HG03520 (cell line): ENCODE measurements at regions not wholly inside any gene's neighbourhood (a gene's known extent, or its start where the extent isn't known, plus 50 kb on each side); places are given as distances from the start of the nearest gene placed in this dataset.

Experiments
- ATAC-seq: cut with Tn5 transposase; IDR thresholded peaks from one replicate; pipeline ENCODE4 v1.9.1; 2021; ENCODE audit warnings: mild to moderate bottlenecking, moderate library complexity; ENCODE audit not compliant: unreplicated experiment

DNA sequence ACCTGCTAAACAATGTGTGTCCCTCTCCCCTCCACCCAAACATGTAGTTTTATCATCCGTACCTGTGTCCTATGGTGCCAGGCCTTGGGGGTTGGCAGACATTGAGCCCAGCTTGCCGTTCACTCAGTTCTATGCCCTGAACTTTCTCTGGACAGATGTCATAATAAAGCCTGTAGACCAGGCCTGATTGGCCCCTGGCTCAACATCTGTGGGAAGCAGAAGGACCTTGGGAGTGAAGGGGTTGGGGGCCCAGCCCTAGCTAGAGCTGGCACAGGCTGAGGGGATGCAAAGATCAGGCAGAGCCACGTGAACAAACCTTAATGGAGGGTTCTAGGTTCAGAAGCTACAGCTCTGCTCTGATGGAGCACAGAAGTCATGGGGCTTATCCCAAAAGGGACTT is 600.6 kb downstream of the BUD13 start:
- ATAC-seq = no peak

DNA sequence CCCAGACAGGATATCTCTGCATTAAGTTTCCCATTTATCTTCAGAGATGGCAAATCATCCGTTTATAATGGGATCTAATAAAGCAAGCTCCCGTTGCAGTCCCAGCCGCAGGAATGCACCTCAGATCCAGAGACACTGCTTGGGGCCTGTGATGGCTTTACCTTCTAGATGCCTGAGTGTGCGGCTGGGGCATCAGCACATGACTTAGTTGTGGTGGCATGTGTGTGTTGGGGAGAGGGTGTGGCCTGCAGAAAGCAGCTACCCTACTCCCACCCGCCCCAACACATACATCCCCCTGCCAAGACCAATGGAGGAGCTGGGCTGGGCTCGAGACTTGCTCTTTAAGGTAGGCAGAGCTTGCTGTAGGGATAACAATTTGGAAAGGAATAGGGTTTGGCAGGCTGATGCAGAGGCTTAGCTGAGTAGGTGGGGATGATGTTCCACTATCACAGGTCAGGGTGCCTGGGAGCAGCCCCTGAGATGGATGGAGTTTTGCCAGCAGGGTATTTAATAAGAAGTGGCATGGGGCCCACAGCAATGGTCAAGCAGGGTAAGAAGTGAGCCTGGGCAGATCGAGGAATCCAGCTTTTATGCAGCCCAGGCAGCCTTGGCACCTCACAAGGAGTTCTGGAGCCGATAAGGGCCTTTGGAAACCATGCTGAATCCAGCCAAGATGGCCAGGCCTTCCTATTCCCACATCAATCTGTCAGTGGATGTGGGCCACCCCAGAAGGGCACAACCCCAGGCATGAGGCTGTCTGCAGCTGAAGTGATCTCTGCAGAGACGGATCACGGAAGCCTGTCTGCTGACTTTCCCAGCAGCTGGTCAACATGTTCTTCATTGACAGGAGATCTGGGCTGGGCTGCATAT is 601.3 kb downstream of the BUD13 start:
- no peak for ATAC-seq

DNA sequence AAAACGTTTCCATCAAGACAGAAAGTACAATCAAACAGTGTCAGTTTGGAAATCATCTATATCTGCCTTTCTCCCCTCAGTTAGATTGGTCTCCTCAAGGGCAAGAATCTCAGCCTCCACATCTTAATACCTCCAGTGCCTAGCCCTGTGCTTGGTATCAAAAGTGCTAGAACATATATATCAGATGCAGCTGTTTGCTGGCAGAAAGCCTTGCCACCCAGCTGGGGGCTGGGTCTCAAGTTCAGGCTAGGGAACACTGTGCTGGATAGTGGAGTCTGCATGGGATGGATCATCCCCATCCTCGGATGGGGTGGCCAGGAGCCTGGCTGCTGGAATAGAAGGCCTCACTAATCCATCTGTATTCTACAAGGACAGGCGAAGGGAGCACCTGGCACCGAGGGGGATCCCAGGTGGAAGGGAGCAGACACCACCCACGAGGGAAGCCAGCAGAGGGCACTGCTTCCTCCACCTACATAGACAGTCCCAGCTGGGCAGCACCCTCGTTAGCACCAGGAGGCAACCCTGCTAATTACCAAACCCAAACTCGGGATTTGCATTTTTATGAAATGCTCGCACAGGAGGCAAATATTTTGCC is 602.2 kb downstream of the BUD13 start:
- ATAC-seq = no peak

DNA sequence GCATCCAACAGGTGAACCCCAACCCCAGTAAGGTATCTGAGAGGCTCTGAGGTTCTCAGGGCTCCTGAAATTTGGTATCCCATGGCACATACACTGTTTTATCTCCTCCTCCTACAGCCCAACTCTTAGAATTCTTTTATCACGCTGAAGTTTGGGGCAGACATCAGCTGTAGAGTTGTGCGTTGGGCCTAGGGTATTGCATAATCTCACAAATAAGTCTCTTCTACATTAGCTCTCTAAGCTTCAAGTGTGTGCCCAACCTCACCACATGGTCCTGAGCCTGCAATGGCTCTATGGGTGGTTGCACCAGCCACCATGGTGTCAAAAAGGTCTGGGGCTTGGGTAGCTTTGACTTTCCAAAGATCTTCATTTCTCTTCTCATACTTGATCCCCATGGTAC is 603.0 kb downstream of the BUD13 start:
- no peak for ATAC-seq

DNA sequence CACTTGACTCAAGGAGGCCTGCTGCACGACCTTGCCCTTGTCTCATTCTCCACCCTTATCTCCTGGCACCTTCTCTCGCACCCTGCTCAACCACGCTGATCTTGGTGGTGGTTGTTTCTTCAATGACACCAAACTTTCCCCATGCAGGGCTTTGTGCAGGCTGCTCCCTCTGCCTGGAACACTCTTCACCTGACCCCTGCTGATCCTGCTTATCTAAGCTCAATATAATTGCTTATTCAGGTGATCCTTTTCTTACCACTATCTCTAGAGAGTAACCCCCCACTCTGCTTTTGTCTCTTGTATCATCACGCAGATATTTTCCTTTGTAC is 604.4 kb downstream of the BUD13 start:
- no peak for ATAC-seq

DNA sequence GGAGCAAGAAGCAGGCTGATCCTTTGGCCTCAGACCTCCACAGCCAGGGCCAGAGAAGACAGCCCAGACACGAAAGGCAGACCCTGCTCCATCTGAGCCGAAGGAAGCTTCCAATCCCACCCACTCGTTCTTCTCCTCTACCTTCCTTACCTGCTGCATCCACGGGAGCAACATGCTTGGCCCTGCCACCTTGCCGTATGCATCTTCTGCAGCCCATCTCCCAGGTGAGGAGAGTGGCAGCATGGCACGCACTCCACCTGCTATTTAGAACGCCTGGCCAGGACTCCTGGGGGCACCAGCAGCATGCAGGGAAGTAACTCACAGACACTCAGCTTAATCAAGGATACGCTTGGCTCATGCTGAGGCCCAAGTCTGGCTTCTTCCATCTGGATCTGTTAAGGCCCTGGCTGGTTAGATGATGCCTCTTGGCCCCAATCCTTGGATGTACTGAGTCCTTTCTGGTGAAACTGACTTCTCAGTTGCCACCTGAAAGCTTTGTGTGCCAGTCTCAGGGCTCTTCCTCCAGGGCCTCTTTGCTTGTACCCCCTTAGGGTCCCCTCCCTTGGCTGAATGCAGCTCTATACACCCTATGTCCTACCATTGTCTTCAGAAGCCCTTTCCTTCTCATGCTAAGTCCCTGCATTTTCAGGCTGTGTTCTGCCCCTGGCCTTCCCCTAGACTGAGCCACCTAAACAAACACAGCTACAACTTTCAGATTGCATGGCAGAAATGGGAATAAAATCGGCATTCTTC is 604.9 kb downstream of the BUD13 start:
- no peak for ATAC-seq

DNA sequence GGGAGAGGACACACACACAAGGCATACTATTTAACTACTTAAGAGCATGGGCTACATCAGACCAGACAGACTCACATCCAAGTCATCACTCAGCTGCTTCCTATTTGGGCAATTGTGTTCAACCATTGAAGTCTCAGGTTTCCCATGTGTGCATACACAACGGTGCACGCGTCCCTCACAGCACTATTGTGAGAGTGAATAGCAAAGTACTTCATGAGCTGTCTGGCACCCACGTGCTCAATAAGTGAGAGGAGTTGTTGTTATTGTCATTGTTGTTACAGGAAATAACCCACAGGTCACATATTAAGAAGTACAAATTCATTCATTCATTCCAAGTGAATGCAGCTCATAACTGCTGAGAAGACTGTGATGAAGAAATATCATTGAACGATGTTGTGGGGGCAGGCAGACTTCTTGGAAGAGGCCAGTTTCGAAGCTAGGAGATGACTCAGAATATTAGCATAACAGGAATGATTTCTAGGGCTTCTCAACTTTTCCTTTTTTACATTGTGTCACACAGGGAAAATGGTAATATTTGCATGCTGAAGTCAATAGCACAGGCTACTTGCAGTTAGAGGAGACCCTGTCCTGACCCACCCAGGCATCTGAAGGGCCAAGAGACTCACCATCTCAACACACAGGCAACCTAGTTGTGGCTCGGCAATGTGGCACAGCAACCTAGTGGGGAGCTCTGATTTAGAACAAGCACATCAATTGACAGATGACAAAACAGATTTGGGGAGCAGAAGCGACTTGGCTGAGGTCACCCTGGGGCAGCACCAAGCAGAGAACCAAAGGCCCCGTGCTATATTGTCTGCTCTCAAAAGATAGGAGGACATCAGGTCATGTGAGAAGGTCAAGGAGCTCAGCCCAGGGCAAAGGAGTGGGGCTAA is 606.0 kb downstream of the BUD13 start:
- no peak for ATAC-seq

DNA sequence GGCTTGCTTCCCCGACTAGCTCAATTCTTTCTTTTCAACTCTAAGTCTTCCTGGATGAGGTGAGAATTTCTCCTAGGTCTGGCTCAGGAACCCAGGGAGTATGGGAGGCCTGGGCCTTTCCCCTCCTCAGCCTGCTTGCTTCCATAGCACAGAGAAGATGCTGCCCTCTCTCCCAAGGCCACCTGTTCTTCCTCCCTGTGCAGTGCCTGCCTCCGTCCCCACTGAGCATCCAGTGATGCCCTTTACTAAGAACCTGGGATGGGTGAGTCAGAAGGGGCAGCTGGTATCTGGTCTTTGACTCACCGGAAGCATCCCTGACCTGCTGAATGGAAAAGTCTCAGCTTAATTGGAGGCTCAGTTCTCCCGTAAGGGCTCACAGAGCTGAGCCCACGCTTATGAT is 607.9 kb downstream of the BUD13 start:
- no peak for ATAC-seq

DNA sequence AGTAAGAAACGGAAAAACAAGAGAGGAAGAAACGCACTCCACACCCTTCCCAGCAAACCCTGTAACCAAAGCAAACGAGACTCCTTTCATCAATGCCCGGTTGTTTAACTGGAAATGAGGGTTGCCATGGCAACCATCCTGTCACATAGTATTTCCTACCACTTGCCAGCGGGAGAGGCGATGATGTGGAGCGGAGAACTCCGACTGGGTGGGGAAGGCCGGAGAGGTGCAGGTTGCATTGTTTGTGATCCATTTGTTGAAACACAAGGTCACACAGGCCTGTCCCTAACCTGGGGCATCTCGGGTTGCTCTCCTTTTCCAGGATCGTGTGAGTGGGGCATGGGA is 609.9 kb downstream of the BUD13 start:
- no peak for ATAC-seq

DNA sequence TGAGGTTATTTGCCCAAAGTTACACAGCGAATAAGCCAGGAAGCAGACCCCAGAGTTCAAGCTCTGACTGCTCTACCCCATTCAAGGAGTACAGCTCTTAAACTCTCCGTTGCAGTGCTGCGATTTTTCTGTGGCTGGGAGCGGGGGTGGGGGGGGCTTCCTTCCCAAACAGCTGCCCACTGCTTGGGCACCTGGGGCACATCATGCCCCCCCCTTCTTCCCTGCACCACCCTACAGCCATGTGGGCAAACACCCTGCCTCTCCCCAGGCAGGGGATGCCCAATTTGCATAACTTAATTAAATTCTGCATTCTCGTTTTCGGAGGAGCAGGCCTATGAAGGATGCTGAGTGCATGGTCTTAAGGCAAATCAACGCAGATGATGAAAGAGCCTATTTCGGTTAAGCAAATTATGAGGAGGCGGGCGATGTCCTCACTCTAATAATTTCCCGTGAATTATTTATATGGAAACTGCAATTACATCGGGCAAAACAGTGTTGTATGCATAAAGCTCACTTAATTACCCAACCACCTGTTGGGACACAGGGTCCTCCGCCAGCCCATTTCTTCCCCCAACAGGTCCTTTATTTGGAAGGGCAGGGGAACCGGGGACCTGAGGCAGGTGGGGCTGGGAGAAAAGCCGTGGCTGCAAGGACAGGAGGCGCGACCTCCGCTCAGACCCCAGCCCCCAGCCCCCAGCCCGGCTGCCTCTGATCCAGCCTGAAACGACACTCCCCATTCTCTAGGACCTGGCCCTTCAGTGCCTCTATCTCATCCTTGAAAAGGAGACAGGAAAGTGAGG is 610.5 kb downstream of the BUD13 start:
- ATAC-seq = no peak

DNA sequence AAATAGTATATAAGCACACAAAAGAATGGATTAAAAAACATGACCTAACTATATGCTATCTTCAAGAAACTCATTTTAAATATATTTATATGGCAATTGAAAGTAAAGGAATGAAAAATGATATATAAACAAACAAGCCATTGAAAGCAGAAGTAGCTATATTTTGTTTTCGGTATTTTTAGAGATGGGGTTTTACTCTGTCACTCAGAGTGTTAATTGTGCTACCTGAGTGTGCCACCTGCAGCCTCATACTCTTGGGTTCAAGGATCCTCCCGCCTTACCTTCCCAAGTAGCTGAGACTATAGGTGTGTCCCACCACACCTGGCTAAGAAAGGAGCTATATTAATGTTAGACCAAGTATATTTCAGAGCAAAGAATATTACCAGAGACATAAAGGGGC is 624.1 kb downstream of the BUD13 start:
- no peak for ATAC-seq

DNA sequence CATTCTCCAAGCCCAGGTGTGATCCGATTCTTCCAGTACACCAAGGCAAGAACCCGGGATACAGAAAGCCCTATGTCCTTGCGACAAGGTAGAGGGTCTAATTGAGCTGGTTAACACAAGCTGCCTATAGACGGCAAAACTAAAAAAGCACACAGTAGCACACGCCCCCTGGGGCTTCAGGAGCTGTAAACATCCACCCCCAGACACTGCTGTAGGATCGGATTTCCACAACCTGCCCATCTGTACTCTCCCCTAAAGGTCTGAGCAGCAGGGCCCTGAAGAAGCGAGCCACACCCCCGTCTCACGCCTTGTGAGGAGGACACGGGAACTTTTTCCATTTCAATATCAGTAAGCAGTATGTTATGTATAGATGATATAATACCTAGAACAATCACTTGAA is 624.7 kb downstream of the BUD13 start:
- no peak for ATAC-seq

DNA sequence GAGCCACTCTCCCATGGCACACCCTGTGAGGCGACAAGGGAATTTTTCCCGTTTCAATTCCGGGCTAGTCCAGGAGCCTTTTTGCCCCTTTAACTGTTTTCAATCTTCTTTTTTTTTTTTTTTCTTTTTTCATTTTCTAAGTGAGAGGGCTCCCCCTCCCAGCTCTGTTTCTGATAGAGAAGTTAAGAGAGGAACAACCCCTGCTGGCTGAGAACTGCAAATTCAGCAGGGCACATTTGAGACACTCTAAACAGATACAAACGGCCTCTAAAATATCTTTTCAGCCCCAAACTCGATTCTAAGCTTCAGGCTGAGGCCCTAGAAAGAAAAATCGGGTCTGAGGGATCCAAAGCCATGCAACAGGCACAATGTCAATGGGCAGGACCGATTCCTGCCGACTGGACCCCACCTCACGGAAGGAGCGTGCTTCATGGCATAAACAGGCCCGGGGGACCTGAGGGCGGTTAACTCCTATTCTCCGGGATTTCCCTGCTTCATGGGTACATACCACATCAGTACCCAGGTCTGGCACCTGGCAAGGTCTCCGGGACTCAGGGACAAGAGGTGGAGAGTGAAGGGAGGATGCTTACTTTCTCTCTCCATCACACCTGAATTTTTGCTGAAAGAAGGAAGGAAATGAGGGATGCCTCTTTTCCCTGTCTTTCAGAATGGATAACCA is 627.5 kb downstream of the BUD13 start:
- no peak for ATAC-seq

DNA sequence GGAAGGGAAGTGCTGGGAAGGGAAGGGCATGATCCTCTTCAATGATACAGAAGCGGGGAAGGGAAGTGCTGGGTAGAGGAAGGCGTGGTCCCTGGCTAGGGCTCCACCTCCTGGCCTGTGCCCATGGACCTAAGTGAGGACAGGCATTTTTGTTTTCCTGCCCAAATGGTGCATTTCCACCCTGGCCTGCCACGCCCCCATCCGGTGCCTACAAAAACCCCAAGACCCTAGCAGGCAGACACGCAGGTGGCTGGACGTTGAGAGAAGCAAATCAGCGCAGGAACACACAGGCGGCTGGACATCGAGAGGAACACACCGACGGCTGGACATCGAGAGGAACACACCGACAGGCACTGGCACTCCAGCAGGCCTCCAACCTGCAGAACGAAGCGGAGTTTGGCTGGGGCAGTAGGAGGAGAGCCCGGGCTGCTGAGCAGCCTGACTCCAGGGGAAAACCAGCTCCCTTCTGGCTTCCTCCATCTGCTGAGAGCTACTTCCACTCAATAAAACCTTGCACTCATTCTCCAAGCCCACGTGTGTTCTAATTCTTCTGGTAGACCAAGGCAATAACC is 628.3 kb downstream of the BUD13 start:
- no peak for ATAC-seq

DNA sequence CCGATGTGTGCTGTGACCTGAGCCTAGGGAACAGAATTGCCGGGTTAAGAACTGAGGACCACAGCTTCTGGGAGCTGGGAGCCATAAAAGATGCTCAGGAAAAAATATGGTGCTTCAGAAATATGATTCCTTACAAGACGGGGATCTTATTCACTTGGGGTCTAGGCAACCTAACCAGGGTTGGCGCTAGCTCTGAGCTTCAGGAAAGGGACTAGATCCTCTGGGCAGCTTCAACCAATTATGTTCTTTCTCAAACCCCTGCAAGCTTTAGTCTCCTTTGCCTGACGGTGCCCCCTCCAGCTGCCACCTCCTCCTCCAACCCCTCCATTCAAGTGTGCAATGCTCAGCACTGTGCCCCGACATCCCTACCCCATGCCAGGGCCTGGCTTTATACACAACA is 634.1 kb upstream of the CADM1 start:
- ATAC-seq = no peak

DNA sequence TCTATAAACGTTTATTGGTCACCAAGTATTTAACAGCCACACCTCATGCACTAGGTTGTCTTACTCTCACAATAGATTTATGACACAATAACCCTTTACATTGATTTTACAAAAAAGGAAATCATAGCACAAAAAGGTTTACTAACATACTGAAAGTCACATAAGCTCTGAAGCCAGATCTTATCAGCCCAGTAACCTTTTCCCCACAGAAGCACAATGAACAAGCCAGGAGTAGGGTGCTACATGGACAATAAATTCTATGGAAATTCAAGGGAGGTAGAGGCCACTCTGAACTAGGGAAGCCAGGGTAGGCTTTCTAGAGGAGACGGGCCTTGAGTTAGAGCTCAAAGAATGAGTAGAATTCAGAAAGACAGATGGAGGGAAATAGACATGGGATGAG is 633.5 kb upstream of the CADM1 start:
- no peak for ATAC-seq

DNA sequence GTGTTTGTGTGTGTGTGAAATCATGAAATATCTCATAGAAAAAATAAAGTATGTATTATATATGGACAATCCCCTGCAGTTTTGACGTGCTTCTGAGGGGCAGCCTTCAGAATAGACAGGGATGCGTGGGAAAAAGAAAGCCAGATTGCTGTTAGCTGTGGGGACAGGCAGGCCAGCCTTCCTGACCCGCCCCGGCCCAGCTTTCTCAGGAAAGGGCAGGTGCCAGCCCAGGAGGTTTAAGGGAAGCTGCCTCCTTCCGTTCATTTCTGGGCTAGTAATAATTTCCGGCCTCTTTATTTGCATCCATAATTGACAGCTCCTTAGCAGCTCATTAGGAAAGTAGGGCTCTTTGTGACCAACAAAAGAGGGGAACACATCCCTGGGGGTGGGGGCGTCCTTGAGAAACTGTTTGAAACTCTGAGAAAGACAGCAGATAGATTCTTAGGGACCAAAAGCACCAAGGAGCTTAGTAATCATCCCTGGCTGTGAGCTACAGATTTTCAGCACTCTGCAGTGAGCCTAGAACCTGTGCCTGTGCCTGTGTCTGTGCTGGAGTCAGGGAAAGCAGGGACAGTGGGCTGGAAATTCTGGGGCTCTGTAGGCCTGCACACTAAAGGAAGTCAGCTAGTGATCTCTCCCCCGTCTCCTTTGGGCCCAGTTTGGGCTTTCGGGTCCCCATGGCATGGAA is 632.9 kb upstream of the CADM1 start:
- ATAC-seq = no peak

DNA sequence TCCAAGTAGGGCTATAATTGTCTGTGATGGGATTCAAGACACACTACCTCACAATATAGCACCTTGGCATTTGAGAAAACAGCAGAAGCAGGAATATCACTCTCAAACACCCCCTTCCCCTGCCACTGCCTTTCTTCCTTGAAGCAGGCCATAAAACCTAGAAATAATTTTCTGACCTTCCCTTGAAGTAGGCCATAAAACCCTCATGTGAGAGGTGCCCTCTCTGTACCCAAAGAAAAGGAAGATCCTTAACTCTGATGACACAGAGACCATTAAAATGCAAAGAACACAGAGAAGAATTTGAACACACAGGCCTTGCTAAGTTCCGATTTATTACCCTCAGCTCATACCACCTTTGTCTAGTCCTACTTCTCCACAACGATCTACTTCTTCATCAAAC is 631.7 kb upstream of the CADM1 start:
- ATAC-seq = no peak

DNA sequence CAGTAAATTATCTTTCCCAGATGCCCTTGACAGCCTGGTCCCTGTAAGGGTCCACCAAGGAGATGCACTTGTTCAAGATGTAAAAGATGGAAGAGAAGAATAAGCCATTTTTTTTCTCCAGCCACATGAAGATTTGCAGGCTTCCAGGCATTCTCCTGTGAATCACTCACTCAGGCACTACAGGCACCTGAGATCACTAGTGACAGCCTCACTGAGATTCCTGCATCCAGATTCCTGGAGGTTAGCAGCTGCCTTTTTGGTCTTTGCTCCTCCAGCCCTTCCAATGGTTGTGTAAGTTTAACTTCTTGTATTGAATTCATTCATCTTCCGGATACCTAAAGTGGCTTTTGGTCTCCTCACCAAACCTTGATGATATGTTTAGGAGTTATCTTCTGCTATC is 630.2 kb upstream of the CADM1 start:
- no peak for ATAC-seq
